GM19351 (cell line): ENCODE measurements at regions not wholly inside any gene's neighbourhood (a gene's known extent, or its start where the extent isn't known, plus 50 kb on each side); places are given as distances from the start of the nearest gene placed in this dataset.

Source experiments
- ATAC-seq: cut with Tn5 transposase; IDR thresholded peaks from one replicate; pipeline ENCODE4 v1.9.1; 2021; ENCODE audit warnings: mild to moderate bottlenecking, moderate library complexity; ENCODE audit not compliant: unreplicated experiment

DNA sequence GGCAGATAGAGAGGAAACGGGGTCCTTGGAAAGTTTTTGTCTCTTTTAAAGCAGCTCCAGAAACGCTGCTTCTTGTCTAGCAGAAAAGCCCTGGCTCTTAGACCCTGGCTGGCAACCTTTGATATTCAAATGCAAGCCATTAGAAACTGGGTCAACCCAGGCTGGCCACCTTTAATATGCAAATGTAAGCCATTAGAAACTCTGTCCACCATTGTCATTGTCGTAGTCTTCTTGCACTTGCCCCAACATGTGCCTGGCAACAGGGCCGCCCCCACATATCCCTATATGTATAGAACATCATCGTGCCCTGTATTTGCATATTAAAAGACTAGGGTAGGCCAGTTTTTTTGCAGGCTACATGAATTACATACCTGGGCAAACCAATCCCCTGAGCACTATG, 621.3 kb upstream of the DPP6 start:
- no peak for ATAC-seq

DNA sequence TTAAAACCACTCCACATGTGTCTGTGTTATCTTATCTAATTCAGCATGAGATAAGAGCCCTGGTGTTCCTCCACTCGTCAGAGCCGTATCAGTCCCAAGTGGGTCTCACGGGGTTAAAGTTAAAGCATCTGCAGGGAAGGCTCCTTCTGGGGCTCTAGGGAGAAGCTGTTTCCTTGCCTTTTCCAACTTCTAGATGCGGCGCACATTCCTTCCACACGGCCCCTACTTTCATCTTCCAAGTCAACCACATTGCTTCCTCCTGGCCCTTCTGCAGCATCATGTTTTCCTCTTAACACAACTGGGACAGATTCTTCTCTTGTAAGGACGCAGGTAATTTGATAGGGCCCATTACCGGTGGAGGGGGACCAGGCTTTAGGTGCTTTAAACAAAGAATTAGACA, 620.1 kb upstream of the DPP6 start:
- ATAC-seq: no peak

DNA sequence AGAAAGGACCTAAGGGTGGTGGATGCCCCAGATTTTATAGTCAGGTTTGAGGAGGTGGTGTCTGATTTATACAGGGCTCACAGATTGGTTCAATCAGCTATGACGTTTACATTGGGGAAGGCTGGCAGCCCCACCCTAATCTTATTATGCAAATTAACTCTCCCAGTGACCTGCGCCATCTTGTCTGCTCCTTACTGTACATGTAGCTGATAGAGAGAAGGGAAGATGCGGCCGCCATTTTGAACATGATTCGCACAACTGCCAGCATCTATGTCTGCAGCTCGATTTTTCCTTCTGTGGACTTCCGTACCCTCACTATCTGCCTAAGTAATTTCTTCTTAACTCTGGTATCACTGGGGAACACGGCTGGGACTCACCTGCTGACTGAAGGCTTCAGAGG, 619.0 kb upstream of the DPP6 start:
- ATAC-seq: no peak

DNA sequence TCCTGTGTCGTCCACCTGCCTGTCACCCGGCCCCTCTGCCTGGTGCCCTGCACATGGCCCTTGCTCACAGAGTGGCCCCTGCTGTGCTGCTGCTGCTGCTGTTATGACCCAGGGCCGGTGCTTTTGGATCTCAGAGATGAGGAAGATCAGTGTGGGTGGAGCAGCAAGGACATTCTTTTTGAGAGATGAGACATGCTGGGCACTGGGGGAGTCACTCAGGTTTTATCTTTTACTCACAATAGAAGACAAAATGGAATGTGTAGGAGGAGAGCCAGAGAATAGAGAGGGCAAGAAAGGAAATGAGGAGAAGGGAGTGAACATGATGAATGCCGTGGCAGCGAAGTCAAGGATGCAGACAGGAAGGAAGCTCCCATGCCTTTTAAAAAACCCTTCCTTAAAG, 611.5 kb upstream of the DPP6 start:
- no peak for ATAC-seq

DNA sequence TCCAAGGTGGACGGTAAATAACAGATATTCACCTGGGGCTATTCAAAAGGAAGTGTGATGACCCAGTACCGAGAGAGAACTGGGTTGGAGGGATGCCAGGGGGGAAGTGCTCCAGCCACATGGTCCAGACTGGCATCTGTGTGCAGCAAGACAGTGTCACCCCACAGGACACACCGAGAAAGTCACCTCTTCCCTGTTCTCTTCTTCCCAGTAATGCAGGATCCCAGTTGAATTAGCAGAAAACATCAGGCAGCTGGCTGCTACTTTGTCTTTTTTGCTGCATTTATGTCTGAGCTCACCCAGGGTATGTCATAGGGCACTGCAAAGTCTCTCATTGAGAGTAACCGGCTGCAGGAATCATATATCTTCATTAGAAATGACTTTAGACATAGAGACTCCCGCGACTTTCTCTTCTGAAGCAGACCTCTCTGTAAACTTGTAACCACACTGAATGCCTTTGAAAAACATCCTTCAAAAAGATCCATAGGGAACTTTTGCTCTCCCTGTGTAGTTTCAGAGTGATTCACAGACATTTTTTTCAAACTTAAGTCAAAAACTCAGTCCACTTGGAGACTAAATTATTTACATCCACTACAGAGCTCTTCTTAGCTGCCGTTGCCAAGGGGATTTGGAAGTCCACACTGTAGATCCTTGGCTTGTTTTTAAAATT, 609.0 kb upstream of the DPP6 start:
- ATAC-seq: no peak

DNA sequence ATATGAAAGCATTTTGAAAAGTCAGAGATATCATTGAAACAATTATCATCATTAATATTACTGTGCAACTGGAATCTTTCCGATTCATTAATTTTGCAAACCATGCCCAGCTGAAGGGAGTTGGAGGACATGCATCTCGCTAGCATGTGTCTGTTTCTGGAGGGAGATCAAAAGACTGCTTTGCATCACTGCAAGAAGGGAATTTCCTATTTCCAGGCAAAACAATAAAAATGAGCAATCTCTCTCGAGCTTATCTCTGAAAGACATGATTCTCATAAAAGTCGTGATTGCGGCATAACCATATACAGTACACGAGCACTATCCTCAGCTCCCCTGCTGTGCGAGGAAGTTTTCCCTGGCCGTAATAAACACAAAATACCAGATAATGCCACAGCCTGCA, 607.6 kb upstream of the DPP6 start:
- no peak for ATAC-seq

DNA sequence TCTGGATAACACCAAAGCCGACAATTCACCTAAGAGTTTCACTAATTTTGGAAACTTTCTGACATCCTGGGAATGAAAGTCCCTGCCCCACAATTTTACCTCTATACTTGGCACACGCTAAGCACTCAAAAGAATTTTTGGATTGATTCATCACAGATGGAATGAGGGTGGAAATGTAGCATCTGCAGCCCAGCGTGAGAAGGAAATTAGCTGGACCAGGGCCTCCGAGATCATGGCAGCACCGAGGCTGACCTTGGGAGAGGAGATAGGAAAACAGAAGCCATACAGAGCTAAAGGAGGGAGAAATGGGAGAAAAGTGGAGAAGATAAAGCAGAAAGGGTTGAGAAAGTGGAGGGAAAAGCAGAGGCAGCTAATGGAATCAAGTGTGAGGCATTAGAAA, 606.6 kb upstream of the DPP6 start:
- no peak for ATAC-seq

DNA sequence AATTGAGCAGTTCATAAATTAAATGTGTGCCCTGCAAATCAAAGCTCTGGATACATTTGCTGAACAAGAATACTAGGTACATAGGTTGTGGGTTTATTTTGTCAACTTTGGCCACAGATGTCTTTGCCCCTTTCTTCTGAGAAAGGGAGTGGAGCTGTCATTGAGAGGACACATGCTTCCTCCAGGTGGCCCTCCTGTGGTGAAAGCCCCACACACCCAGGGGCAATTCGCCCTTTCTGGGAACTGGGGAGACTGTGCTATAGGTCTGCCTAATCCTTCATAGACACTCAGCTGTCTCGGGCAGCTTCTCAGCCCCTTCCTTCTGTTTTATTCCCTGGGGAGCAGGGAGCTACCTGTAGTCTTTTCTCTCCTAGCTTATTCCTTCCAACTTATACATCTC, 605.7 kb upstream of the DPP6 start:
- no peak for ATAC-seq

DNA sequence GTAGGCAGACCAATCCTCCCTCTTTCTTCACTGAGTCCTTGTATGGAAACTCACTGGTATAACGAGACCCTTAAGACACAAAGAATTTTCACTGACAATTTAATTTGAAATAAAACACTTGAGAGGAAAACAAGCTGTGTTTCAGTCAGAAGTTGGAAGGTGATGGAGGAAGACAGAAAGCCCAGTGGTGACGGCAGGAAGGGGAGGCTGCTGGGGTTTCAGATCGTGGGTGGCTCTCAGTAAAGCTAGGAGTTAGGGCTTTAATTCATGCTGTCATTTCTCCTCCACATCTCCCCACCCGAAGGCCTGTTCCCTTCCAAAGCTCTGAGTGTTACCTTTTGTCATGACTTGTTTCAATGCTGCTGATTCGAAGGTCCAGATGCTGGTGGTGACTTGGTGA, 605.2 kb upstream of the DPP6 start:
- no peak for ATAC-seq

DNA sequence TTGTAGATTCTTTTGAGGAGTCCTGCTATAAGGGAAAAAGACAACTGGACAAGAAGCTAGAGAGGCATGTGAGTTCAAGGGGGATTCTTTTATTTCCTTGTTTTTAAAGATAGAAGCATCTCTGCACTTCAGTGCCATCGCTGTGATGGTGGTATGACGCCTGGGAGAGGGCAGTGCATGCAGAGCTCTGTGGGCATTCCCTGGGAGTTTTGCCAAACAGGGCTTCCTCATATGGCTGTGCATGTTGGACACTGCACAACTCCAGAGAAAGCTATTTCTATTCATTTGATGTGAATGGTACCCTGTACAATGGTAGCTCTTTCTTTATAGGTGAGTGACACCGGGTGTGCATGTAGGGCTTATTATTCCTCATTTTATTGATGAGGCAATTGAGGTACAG, 599.5 kb upstream of the DPP6 start:
- no peak for ATAC-seq

DNA sequence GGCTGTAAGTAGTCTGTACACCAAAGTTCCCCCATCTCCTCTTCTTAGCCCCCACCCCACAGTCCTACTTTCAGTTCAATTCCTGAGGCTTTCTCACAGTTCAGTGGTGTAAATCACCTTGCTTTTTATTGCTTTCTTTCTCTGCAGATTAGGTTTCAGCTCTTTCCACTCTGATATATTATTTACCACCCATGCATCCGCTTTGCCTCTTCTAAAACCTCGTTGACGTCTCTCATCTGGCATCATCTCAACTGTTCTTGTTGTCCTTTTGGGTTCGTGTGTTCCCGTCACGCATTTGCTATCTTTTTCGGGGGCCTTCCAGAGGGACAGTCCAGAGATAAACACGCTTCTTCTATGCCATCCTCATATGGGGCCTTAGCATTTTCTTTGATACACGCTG, 597.9 kb upstream of the DPP6 start:
- ATAC-seq: no peak

DNA sequence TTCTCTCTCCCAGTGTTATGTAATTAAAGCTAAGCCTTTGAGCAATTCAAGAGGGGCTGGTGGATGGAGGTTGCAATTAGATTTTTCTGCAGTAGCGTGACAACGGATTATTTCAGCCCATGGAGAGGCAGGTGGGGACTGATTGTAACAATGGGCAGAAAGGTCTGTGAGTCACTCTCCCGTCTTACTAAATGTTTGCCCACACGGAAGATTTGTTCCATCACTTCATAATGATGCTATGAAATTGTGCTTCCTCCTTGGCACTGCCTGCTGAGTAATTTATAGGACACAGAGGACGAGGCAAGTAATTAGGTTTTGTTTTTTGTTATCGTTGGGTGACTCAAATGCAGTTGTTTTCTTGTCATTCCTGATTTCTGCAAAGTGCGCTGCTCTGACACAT, 594.5 kb upstream of the DPP6 start:
- ATAC-seq: no peak

DNA sequence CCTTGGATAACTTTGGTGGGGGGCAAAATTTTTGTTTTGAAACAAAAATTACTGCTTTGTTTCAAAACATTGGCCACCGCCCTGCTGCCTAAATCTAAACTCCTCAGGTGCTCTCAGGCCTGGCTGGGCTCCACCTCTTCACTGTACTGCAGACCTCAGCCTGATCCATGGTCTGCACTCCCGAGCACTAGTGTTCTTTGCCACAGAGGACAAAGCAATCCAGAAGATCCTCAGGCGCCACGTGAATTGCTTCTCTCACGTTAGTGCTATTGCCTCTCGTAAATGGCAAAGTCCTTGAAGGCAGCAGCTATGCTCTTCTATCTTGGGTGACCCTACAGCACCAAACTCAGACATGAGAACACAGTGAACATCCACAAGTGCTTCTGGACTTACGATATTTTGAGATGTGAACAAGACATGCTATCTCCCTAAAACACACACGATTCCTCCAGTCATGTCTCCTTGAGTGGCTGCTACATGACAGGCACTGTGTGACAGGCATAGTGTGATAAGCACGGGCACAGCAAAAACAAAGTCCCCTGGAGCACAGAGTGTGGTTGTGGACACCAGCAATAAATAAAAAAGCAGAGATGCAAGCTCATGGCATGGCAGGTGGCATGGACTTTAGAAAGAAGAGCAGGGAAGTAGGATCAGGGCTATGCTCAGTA, 582.1 kb upstream of the DPP6 start:
- ATAC-seq: no peak

DNA sequence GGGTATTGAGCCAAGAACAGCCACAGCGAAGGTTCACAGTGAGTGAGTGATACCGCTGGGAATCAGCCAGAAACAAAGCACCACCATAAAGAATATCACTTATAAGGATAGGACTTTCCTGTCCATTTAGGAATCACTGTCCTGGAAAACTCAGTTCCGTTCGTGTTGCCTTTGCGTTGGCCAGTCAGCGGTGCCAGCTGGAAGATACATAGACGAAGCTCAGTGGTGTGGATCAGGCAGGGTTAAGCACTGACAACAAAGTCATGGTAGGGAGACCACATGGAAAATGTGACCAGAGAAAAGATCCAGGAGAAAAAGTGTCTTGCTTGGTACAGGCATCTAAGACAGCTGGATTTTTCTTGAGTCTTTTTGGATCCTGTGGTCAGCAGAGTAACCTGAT, 579.7 kb upstream of the DPP6 start:
- ATAC-seq: no peak

DNA sequence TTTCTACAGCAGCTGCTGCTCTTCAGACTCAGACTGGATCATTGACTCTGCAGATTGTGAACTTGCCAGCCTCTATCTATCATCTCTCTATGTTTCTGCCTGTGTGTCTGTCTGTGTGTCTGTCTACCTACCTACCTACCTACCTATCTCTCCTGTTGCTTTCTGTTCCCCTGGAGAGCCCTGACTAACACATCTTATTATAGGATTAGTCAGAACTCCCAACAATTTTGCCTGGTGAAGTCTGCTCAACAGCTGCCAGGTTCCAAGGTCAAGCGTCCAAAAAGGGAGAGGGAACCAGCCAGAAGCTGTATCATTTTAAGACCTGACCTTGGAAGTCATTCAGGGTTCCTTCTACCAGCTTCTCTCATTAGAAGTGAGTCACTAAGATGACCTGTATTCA, 579.0 kb upstream of the DPP6 start:
- no peak for ATAC-seq

DNA sequence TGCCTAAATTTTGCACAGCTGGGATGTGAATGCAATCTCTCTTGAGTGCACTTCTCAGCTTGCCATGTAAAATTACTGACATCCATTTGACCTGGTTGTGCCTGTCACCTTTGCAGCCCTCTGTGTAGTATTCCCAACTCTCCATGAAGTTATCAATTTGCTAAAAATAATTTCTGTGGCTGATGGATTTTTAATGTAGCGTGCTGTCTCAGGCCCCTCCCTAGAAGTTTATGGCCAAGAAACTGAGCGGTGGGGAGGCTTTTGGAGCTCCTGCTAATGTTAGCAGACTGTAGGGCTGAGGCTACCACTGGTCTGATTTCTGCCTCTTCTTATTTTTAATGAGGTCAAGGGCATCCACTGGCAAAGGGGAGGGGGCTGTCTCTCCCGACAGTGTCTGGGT, 577.0 kb upstream of the DPP6 start:
- ATAC-seq: no peak

DNA sequence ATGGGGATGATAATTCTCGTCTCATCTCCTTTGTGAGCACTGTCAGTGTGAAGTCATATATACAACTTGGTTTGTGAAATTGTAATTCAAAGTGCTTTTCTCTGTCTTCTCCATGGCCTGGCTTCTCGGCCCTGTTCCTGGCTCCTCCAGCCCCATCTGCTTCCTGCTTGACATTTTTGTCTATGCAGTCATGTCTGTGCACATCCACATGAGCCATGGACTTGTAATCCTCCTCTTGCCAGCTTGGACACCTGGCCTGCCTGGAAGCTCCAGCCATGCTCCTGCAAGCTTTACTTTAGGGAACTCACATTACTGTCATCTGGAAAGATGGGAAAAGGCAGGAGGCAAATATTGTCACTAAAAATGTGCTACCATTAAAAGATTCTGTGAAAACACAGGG, 576.0 kb upstream of the DPP6 start:
- ATAC-seq: no peak

DNA sequence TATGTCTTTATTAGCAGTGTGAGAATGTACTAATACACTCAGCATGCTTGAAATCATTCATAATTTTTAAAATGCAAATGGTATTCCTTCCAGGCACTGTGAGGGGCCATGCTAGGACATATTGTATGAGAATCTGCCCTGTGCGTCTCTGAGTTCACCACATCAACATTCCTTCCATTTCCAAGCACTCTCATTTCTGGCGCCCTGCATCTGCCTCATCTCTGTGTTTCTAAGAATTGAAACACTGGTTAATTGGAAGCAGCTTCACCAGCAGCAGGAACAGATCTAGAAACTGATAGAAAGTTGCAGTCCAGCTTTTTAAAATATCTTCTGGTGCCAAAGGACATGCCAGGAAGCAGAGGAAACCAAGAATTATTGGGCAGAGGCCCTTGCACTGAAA, 555.9 kb upstream of the DPP6 start:
- ATAC-seq: no peak

DNA sequence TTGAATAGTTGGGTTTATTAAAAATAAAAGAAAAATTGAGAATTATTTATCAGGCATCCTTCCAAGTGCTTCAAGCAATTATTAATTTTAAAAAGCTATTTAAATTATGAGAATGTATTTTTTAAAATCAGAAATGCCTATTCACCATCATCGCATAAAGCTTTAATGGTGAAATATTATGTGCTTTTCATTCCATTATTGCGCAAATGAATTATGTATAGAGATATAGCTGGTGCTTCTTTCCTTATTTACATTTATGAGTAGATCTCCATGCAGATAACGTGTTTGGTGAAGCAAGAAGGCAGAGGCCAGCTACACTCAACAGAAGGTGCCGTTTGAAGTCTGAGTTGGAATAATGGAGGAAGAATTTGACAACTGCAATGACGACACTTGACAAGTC, 549.1 kb upstream of the DPP6 start:
- ATAC-seq: no peak

DNA sequence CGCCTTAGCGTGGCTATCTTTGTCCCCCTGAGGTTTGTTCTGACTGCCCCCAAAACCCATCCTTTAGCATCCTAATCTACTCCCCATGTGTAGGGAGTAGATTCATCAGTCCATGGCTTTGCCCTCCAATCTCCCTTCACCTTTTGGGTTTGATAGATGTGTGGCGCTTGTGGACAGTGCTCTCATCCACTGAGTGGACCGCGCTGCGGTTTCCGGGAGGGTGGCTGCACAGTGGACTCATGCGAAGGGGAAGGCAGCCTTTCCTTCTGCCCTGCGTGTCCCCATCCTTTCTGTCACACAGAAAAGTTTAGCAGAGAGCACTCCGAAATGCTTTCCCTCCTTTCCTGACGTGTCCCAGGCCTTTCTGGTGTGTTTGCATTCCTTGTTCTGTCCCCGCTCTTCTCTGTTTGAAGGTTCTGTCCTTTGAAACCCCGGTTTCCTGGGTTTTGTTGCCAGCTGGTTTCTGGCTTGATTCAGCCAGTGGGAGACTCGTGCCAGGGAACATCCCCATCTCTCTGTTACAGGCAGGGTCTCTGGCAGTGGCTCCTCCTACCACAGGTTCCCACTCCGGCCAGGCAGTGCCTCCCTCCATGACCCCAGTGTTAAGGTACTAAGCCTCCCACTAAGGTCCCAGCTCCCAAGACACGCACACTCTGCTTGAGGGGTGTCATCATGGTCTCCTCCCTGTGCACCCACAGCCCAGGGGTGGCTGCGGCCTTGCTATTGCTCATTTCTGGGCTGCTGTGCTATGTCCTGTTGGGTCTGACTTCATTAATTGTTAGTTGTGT, 547.7 kb upstream of the DPP6 start:
- ATAC-seq: no peak

DNA sequence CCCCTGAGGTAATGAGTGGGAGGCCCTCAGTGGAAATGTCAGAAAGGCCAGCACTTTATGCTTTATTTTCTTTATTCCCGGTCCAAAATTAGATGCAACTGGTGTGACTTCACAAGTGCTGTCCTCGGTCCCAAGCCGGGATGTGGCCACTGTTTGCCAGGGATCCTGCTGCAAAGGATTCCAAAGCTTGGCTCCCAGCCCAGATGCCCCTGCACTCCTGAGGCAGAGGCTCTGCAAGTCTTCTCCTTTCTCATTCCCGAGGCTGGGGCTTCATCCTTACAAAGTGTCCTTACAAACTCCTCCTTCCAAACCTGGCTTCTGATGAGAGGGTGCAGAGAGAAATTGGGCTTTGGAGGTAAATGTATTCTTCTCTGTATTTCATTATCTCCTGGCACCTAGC, 544.3 kb upstream of the DPP6 start:
- ATAC-seq: no peak

DNA sequence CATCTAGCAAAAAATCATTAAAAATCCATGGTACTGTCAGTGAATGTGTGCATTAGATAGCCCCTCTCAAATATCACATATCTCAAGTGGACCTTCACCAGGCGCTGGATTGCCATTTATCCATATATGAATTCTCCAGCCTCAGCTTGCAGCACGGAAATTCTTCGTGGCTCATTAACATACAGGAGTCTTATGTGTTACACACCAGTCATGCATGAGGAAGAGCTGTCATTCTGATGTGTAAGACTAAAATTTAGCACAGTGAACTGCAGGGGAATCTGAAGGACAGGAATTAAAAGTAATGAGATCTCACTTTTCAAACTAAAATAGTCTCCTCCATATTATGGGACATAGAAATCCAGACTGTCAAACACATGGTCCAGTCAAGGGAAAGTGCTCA, 542.4 kb upstream of the DPP6 start:
- no peak for ATAC-seq
